Motor neuron (in vitro differentiated cells): ENCODE measurements at regions not wholly inside any gene's neighbourhood (a gene's known extent, or its start where the extent isn't known, plus 50 kb on each side); places are given as distances from the start of the nearest gene placed in this dataset.

ENCODE experiments used
- ATAC-seq, 8 experiments: fragments of 200-7000 bp; cut with Tn5 transposase; replicated peaks in 6 of 8; 2 replicates each; pipeline ENCODE4 v1.8.0; 2021; ENCODE audit warnings: mild to moderate bottlenecking in 8 of 8, moderate library complexity in 8 of 8
- H3K27ac ChIP-seq, 2 donors: fragments of 250-450 bp; sonication (Bioruptor Pico); 2 replicates each; pipeline ENCODE4 v1.9.0; 2021; ENCODE audit warnings: antibody characterized with exemption in 2 of 2, mild to moderate bottlenecking in 2 of 2, moderate library complexity in 1 of 2
- H3K4me1 ChIP-seq, 2 donors: fragments of 250-450 bp; sonication (Bioruptor Pico); replicated peaks in 1 of 2; 2 replicates each; pipeline ENCODE4 v1.6.1; 2021; ENCODE audit warnings: antibody characterized with exemption in 2 of 2, mild to moderate bottlenecking in 2 of 2, moderate library complexity in 1 of 2
- H3K4me3 ChIP-seq, 5 donors: fragments of 250-450 bp; sonication (Bioruptor Pico); 2 replicates each; pipeline ENCODE4 v1.9.0; 2021; ENCODE audit warnings: antibody characterized with exemption in 5 of 5, mild to moderate bottlenecking in 5 of 5, moderate library complexity in 4 of 5
- WGBS, 10 experiments: fragments of 450-650 bp; shearing (Covaris generic); methylation state at CpG; one replicate each; pipeline ENCODE4 v1.0.0; 2022; 5-methylcytosine and 5-hydroxymethylcytosine counted together
- in situ Hi-C, 9 experiments: fragments of 400-800 bp; cut with MboI; loops; one replicate each; pipeline ENCODE4 v1.15.0; 2021; ENCODE audit warnings: low sequenced_read_pairs in 9 of 9, low pct_unique_long_range_greater_than_20kb in 2 of 9; ENCODE audit not compliant: unreplicated experiment in 9 of 9

DNA sequence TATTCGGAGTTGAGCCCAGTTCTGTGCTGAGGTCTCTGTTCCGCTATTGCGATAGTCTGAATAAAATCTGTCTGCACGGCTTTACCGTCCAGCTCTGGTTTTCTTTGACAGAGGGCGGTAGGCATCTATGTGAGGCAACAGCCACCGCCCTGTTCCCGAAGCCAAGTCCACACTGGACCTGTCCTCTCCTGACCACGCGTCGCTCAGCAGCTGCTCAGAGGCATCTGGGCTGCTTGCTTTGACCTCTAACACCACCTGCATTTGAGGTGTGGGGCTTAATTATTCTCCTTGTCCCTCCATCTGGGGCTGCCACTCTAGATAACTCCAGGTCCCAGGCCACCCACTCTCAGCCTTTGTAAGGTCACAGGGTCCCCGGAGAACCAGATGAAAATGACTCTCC is 168.4 kb upstream of the SMIM23 start:
- WGBS, 10 experiments, result 79 to 96% (median 93%) methylated on average over 4 to 9 of the region's 12 CpGs; no CpG with 5 or more reads in 5 of the 10 experiments
- in situ Hi-C loops, result loop anchor here in 1 of 9 experiments (25.0 kb wide), 1 partner anchor 220 kb away; no protein-coding TSS in a partner anchor
- no peak overlapping the region for H3K4me3 ChIP-seq
- peaks cover 0 to 10% of the 10 kb centered on the region in 2 donors for H3K4me1 ChIP-seq
- no peak for ATAC-seq
- H3K27ac ChIP-seq, result no peak overlapping the region

DNA sequence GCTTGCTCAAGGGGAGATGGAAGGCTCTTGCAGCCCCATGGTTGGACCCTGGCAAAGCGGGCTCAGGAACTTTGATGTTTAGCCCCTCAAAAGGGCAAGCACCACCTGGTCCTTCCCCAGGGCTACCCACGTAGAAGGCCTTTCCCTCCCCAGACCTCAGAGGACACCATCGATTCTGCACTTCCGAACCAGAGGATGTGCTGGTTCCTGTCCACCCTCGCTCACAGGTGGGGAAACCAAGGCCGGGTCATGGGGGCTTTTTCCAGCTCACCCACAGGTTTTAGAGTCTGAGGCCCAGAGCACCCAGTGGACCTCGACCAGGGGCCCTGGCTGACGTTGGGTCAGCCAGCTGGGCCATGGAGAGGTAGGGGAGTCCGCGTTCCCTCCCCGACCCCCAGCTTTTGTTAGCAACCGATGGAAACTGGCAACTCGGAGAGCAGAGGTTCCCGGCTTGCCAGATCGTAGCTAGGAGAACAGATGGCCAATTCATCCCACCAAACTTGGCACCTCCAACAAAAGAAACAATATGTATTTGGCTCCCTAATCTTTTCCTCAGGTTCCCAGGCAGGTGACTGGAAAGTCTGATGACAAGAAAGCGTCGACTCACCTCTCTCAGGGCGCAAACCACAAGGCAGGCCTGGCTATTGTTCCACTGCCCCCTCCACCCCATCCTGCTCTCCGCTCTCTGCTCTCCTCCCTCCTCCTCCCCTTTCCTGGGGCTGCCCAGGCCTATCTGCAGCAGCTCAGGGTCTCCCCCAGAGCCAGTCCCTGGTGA is 167.6 kb upstream of the SMIM23 start:
- 60 to 100% (median 75%) methylated on average over 1 to 12 of the region's 19 CpGs; no CpG with 5 or more reads in 5 of the 10 experiments for WGBS, 10 experiments
- in situ Hi-C loops, result loop anchor here in 1 of 9 experiments (25.0 kb wide), 1 partner anchor 219 kb away; no protein-coding TSS in a partner anchor
- Histone ChIP-seq H3K4me3 (no peak overlapping the region), H3K4me1 (peaks cover 0 to 10% of the 10 kb centered on the region in 2 donors), H3K27ac (no peak overlapping the region)
- ATAC-seq, result no peak

DNA sequence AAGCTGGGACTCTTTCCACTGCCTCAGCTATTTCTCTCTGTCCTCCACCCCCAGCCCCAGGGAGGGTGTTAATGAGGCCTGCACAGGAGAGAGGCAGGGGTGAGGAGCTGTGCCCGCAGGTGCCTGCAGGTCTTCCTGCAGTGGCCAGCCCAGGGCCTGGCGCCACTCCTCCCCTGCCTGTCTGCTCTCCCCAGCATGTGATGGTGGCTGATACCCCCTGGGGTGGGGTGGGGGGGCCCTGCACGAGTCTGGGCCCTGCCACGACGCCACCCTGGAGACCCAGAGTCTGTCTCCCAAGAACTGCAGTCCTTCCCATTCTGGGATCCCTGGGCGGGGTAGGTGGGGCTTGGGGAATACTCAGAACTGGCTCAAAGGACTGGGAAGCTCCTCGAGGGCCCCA is 166.4 kb upstream of the SMIM23 start:
- ATAC-seq, result no peak
- H3K4me3 ChIP-seq, result no peak overlapping the region
- H3K27ac ChIP-seq, result no peak overlapping the region
- in situ Hi-C loops, result loop anchor here in 1 of 9 experiments (25.0 kb wide), 1 partner anchor 218 kb away; no protein-coding TSS in a partner anchor
- 70 to 100% (median 90%) methylated on average over 1 to 2 of the region's 7 CpGs; no CpG with 5 or more reads in 7 of the 10 experiments for WGBS, 10 experiments
- peaks cover 0 to 17% of the 10 kb centered on the region in 2 donors for H3K4me1 ChIP-seq

DNA sequence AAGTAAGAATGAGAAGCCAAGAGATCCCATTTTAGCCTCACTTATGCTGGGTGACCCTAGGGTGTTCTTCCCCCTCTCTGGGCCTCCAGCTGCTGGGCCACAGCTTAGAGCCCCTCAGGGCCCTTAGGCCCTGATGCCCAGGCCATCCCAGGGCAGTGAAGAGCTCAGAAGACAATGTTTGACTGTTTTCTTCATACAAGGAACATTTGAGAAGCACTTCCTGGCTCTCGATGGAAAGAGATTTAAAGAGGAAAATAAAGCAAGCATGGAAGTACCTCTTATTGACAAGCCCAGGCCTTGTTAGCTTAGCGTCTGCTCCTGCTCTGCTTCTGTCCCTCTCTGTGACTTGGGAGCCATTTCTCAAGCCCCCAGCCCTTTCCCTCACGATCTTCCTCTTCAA is 165.9 kb upstream of the SMIM23 start:
- in situ Hi-C loops, result loop anchor here in 1 of 9 experiments (25.0 kb wide), 1 partner anchor 218 kb away; no protein-coding TSS in a partner anchor
- Histone ChIP-seq H3K4me3 (no peak overlapping the region), H3K27ac (no peak overlapping the region), H3K4me1 (peaks cover 0 to 17% of the 10 kb centered on the region in 2 donors)
- ATAC-seq, result no peak
- WGBS, 10 experiments, result 70 to 100% (median 75%) methylated on average over 1 to 3 of the region's 3 CpGs; no CpG with 5 or more reads in 5 of the 10 experiments

GRCh38 chr5:171622010-171622409 is 163.6 kb upstream of the SMIM23 start:
- ATAC-seq, result peak in 3 of 8 experiments; percentile 67 to 87 (median 82)
- in situ Hi-C loops, result loop anchor here in 1 of 9 experiments (25.0 kb wide), 1 partner anchor 215 kb away; no protein-coding TSS in a partner anchor
- H3K27ac ChIP-seq, result no peak overlapping the region
- peaks cover 0 to 8% of the 10 kb centered on the region in 2 donors for H3K4me1 ChIP-seq
- 0 to 80% (median 40%) methylated on average over 1 of the region's 2 CpGs; no CpG with 5 or more reads in 6 of the 10 experiments for WGBS, 10 experiments
- H3K4me3 ChIP-seq, result no peak overlapping the region

GRCh38 chr5:171623107-171623506 is 162.5 kb upstream of the SMIM23 start:
- Histone ChIP-seq H3K27ac (no peak overlapping the region), H3K4me1 (peaks cover 0 to 8% of the 10 kb centered on the region in 2 donors)
- no peak for ATAC-seq

DNA sequence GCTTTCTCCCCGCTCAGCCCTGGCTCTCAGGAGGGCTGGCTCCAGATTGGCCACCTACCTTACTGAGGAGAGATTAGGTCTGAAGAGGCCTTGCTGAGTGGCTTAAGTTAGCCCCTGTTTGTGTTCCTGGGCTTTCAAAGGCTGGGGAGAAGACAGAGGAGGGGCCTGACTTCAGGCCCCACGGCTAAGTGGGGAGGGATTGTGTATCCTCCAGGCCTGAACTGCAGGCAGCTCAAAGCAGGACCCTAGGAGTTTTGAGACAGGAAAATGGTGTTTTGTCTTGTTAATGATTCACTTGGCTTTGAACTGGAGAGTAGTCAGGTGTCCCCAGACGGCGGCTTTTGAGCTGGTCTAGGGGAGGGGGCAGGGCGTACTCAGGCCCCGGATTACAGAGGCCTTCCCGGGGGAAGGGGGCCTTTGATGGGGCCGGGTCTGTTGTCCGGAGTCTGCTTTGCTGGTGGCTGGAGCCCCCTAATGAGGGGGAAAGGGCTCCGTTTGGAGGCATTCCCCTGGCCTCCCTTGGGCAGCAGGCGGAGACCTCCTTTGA is 162.0 kb upstream of the SMIM23 start:
- Histone ChIP-seq H3K4me3 (no peak overlapping the region), H3K4me1 (peaks cover 0 to 8% of the 10 kb centered on the region in 2 donors), H3K27ac (no peak overlapping the region)
- ATAC-seq, result peak in 5 of 8 experiments; percentile 46 to 85 (median 57)
- 0 to 100% (median 19%) methylated on average over 1 to 2 of the region's 11 CpGs; no CpG with 5 or more reads in 6 of the 10 experiments for WGBS, 10 experiments
- in situ Hi-C loops, result loop anchor here in 1 of 9 experiments (25.0 kb wide), 1 partner anchor 214 kb away; no protein-coding TSS in a partner anchor

More at GRCh38 chr5:171623107-171623506, 162.5 kb upstream of the SMIM23 start:
- no peak overlapping the region for H3K4me3 ChIP-seq
- WGBS, 10 experiments, result 0 to 100% (median 25%) methylated on average over 1 to 2 of the region's 2 CpGs; no CpG with 5 or more reads in 4 of the 10 experiments
- in situ Hi-C loops, result loop anchor here in 1 of 9 experiments (25.0 kb wide), 1 partner anchor 214 kb away; no protein-coding TSS in a partner anchor

DNA sequence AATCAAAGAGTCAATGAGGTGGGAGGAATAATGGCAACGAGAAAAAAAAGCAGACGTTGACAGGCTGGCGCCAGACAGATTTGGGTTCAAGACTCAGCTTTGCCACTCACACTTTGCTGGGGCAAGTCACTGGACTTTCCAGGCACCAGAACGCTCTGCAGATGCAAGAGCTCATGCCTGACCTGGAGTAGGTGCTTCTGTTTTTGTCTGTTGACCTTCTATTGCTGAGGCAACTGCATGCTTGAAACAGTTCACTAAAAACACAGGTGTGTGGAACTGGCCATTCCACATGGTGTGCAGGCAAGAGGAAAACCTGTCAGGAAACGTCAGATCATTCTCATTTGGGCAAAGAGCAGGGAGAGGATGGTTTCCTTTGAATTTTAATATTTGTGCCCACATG is 161.2 kb upstream of the SMIM23 start:
- H3K4me3 ChIP-seq, result no peak overlapping the region
- in situ Hi-C loops, result loop anchor here in 1 of 9 experiments (25.0 kb wide), 1 partner anchor 213 kb away; no protein-coding TSS in a partner anchor
- WGBS, 10 experiments, result 9 to 69% (median 20%) methylated on average over 1 to 3 of the region's 5 CpGs; no CpG with 5 or more reads in 5 of the 10 experiments

DNA sequence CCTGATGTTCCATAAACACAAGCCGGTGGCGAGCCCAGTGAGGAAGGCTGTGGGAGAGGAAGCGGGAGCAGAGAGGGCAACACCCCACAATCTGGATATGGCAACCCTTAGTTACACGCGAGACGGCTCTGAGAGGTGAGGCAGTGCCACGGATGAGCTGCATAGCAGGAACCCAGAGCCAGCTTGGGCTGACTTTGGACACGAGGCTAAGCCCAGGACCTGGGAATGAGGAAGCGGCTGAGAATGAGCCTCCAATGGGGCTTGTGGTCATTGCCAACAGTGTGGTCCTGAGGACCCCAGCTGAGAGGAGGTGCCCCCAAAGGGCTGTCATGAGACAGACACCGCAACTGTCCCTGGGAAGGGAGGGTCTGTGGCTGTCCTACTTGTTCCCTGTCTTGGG is 160.0 kb upstream of the SMIM23 start:
- ATAC-seq, result no peak
- in situ Hi-C loops, result no loop called here
- Histone ChIP-seq H3K27ac (no peak overlapping the region), H3K4me1 (peaks cover 5 to 16% of the 10 kb centered on the region in 2 donors), H3K4me3 (no peak overlapping the region)
- 47 to 100% (median 80%) methylated on average over 1 to 6 of the region's 10 CpGs; no CpG with 5 or more reads in 3 of the 10 experiments for WGBS, 10 experiments

More for the DNA sequence above, 161.2 kb upstream of the SMIM23 start:
- Histone ChIP-seq H3K27ac (no peak overlapping the region), H3K4me1 (peaks cover 0 to 8% of the 10 kb centered on the region in 2 donors)
- ATAC-seq, result no peak

DNA sequence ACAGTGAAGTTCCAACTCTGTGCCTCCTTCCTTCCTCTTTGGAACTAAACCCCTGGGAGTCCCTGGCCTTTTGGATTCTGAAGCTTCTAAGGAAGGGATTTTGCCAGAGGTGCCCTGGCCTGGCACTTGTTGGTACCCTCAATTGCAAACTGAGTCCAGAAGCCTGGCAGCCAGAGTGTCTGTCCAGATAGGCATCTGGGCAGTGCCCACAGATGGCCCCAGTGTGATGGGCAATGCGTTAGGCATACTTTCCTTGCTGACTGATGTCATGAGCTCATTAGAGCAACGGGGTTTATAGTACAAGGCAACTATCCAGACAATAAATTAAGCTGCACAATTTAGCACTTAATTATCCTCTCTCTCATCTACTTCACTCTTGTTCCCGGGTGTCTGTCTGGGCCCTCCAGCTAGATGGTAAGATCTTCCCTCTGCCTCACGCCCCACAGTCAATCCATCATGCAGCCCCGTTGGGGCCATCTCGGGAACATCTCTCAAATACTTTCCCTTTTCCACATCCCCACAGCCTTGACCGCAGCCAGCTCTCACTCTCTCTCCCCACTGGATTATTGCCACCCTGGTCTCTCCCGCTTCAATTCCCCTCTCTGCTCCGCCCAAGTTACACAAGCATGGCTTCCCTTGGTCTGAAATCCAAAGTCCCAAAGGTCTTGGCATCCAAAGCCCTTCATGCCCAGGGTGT is 157.5 kb upstream of the SMIM23 start:
- Histone ChIP-seq H3K27ac (no peak overlapping the region), H3K4me1 (peaks cover 11 to 20% of the 10 kb centered on the region in 2 donors), H3K4me3 (no peak overlapping the region)
- WGBS, 10 experiments, result 17 to 90% (median 58%) methylated on average over 1 to 8 of the region's 9 CpGs; no CpG with 5 or more reads in 2 of the 10 experiments
- in situ Hi-C loops, result no loop called here
- peak in 1 of 8 experiments; percentile 16 for ATAC-seq

DNA sequence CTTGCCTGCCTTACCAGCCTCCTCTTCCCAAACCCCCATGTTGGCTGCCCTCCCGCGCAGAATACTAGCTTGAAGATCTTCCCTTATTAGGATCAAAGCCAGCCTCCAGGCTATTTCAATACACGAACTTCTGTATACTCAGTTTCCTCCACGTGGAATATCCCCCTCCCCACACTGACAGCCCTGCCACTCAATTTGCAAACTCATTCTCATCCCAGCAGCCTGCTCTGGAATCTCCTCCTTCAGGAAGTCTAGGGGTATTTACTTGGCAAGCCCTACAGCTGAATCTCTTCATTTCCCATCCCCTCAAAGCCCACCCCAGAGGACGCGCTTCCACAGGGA is 157.0 kb upstream of the SMIM23 start:
- in situ Hi-C loops, result no loop called here
- H3K4me1 ChIP-seq, result peaks cover 11 to 16% of the 10 kb centered on the region in 2 donors
- H3K4me3 ChIP-seq, result no peak overlapping the region
- no peak for ATAC-seq
- no peak overlapping the region for H3K27ac ChIP-seq
- WGBS, 10 experiments, result 13 to 57% (median 35%) methylated on average over 2 to 4 of the region's 6 CpGs; no CpG with 5 or more reads in 4 of the 10 experiments

DNA sequence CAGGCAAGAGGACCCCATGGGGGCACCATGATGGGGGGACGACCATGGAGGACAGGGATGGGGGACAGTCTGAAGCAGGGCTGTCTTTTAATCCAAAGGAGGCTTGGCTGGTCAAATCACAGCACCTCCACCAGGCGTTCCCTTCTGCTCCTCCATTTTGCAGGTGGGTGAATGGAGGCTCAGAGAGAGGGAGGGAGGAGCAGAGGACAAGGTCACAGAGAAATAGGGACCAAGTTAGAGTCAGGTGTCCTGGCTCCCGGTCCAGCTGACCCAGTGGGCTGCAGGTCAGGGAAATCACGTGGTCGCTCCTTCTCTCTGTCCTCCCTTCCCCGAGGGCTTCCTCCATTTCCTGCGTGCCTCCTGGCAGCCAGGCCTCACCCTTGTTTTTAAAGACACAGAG is 156.4 kb upstream of the SMIM23 start:
- in situ Hi-C loops, result no loop called here
- 20 to 65% (median 53%) methylated on average over 1 to 5 of the region's 7 CpGs; no CpG with 5 or more reads in 5 of the 10 experiments for WGBS, 10 experiments

More for the DNA sequence above, 156.4 kb upstream of the SMIM23 start:
- Histone ChIP-seq H3K27ac (no peak overlapping the region), H3K4me3 (no peak overlapping the region), H3K4me1 (peaks cover 11 to 12% of the 10 kb centered on the region in 2 donors)
- no peak for ATAC-seq
